GDM1 (cell line): ENCODE measurements at regions not wholly inside any gene's neighbourhood (a gene's known extent, or its start where the extent isn't known, plus 50 kb on each side); places are given as distances from the start of the nearest gene placed in this dataset.

Source experiments
- DNase-seq: peaks from one replicate; lab custom pipeline; 2025; lab: John Stamatoyannopoulos, UW

DNA sequence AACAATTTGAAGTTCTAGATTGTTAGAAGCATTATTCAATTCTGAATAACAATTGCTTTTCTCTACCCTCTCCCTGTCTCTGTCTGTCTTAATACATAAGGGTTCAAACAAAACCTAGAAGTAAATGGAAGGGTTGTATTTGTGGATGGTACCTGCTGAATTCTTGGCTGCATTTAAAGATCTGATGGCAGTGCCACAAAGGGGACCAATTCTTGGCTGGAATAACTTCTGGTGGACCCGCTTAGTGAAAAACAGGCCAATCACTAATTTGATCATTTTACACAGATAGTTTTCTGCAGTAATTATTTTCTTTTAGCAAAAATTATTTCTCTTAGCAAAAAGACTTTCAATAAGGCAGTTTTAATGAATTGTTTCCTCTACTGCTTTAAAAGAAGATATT lies 353.5 kb downstream of the MYCN start:
- DNase-seq, result no peak

- DNase-seq, result no peak
These were observed 353.0 kb downstream of the MYCN start for GRCh38 chr2:16293398-16293797.

DNA sequence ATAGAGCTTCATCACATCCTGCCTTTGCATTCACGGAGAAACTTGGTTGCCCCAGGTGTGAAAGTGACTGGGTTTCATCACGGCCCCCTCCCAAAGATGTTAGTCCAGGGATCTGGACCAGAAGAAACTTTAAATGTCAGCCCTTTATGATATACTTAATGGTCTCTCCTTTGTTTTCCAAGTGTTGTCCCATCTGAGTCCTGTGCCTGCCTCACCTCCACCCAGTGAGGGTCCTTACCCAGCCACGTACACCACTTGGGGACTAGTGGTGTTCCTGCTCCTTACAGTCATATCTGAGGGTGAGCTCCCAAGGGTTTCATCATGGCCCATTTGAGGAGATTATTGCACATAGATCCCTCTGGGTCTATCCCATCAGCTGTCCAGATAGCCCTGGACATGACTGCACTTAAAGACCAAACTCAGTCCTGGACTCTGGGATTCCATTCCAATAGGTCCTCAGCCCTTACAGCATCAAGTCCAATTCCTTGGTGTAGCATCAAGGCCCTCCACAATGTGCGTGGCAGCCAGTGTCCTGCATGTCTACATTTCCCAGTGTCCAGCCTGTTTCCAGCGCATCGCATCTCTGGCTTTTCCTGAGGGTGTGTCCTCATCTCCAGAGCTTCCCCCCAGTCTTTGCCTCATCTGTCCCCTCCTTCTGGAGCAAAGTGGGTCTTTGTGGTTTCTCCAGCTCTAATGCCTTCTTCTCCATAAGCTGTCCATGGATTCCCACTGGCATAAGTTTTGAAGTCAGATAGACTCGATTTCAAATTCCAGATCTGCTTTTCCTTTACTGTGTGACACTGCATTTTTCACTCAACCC lies 351.6 kb downstream of the MYCN start:
- DNase-seq, result no peak

GRCh38 chr2:16291226-16291625 lies 350.9 kb downstream of the MYCN start:
- no peak for DNase-seq

- DNase-seq, result no peak
These were observed 350.1 kb downstream of the MYCN start for GRCh38 chr2:16290311-16291020.

- no peak for DNase-seq
These were observed 348.2 kb downstream of the MYCN start for GRCh38 chr2:16288371-16289112.

DNA sequence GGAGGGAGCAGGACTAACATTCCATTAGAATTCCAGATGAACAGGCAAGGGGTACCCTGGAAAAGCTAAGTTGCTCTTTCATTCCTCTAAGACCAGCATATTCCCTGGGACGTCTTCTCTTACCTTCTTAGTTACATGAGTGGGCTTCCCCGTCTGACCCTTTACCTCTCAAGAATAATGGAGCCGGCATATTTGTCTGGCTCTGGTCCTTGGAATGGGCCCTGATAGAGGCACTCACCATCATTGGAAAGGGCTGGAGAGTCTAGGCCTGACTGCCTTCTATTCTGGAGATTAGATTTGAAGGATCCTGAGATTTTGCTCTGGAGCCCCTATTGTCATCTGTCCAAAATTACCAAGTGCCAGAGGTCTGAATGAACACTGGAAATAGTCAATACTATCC lies 347.5 kb downstream of the MYCN start:
- no peak for DNase-seq

DNA sequence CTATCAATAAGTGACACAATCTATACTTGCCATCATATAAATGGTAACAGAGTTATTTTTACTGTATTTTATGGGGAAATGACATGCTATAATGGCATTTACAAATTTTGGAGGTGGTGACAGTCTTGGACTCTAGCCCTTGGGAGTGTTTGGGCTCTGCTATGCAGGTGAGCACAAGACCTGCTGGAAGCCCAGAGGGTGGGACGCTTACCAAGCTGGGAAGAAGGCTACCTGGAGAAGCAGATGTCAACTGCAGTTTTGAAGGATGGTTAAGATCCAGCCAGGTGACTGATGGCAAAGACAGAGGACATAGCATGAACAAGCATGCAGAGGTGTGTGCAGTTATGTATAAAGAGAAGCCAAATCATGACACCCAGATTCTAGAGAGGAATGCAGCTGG lies 346.9 kb downstream of the MYCN start:
- DNase-seq, result no peak

DNA sequence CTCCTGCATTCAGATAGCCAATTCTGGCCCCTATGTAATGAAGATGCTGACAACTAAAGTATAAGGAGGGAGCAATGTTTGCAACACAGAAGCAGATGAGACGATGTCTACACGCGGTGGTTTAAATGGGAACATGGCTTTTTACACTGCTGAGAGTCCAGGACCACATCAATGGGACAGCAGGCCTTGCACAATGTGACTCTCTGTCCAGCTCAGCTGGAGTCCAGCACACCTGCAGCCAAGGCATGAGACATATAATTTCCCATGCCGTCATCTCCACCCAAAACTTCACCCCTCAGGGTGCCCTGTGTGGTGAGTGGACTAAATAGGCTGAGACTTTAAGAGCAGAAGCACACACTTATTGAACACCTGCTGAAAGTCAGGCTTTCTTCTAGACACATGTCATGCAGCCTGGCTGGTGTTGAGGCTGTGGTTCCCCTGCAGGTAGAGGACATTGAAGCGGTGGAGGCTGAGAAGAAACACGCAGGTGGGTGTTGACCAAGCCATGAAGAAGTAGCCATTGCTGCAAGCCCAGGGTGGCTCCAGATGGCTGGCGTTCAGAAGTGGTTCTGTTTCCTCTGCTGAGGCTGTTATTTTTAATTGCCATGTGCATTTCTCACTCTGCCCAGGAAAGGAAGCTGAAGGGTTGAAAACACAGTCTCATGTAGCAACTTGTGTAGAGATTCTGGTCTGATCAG lies 345.6 kb downstream of the MYCN start:
- no peak for DNase-seq

GRCh38 chr2:16284941-16285625 lies 344.7 kb downstream of the MYCN start:
- no peak for DNase-seq

- no peak for DNase-seq
These were observed 342.9 kb downstream of the MYCN start for GRCh38 chr2:16283071-16283850.

- no peak for DNase-seq
These were observed 342.2 kb downstream of the MYCN start for GRCh38 chr2:16282511-16282910.

DNA sequence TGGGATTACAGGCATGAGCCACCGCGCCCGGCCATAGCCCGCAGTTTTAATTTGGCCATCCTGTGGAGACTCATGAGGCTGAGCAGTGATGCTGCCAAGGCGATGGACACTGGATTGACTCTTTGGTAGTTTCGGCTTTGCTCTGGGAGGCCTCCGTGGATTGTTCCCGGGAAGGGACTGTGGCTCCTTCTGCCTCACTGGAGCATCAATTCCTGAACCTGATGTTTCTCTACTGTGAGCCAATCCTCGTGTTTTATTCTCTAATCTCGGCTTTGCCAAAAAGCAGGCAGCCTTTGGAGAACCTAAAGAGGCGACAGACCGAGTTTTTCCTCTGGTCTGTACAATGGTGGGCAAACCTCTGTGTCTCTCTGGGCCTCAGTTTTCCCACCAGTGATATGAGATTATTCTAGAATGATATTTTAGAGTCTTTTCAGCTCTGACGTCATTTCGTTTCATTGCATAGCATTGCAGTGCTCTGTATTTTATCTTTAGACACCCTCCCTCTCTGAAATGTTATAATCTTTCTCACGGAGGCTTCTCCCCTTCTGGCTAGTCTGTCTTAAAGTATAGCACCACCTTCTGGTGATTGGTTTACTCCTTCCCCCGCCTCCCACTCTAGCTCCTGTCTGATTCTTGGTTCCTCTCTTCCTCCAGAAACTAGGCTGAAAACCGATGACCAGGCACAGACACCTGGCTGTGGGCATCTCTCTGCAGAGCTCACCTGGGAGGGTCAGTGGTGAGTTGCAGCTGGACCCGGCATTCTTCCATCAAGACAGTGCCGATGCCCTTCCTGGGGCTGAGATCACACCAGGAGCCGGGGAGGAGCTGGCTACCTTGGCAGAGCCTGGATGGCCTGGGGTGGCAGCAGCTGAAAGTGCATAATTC lies 341.3 kb downstream of the MYCN start:
- peak; percentile 62 for DNase-seq

GRCh38 chr2:16280081-16280480 lies 339.7 kb downstream of the MYCN start:
- no peak for DNase-seq

GRCh38 chr2:16279641-16280040 lies 339.3 kb downstream of the MYCN start:
- no peak for DNase-seq

DNA sequence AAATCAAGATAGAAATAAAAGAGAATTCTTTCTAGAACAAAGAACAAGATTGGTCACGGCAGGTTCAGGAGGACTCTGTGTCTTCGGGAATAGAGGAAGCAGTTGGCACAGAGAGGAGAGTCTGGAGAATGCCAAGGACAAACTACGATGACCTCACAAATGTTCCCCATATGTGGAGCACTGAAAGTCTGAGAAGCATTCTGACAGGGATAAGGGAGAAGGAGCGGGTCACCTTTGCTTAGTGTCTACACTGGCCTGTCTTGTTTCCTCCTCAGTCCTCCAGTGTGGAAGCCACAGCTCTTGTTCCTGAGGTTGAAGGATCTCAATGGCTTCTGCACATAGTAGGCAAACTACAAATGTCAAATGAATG lies 338.8 kb downstream of the MYCN start:
- no peak for DNase-seq

GRCh38 chr2:16278421-16279200 lies 338.3 kb downstream of the MYCN start:
- DNase-seq, result no peak

DNA sequence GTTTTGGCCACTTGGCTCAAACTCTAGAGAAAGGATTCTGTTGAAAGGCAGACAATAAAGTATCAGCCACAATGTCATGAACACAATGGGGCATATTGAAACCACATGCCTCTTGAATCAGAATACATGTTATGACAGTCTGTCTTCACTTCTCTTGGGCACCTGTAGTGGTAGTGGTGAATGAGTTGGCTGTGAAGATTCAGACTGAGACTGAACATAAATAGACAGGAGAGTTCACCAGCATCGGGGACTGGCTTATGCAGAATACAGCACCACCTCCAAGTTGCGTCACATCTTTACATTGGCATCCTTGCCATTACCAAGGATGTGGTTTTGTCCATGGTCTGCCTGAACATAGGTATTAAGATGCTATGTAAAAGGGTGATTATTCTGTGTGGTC lies 336.8 kb downstream of the MYCN start:
- DNase-seq, result no peak

DNA sequence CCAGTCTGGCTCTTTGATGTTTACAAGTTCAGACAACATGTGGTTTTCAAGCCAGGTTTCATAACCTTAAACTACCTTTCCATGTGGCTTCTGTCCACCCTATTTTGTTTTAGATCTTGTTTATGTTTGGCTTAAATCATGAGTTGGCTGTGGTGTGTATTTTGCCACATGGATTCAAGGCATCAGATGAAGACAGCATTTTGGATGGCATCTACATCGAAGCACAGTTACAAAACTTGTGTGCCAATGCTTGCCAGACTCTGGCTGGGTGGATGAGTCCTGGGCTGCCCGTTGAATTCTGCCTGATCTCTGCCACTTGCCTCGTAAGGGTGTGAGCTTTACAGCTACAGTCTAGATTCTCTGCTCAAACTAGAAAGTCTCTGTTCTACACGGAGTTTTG lies 335.3 kb downstream of the MYCN start:
- DNase-seq, result no peak
